Gastroesophageal sphincter (tissue), 4 donors: ENCODE measurements at regions not wholly inside any gene's neighbourhood (a gene's known extent, or its start where the extent isn't known, plus 50 kb on each side); places are given as distances from the start of the nearest gene placed in this dataset.

Experiments
- ATAC-seq: fragments of 150-250 bp; one replicate; pipeline ENCODE4 v1.9.1; 2016; ENCODE audit warnings: mild to moderate bottlenecking, moderate library complexity
- H3K27ac ChIP-seq, 4 donors: fragments of 200-600 bp; sonication (generic) in 3 of 4; 1 replicate in 3 of 4; 2 replicates in 1 of 4; pipeline ENCODE4 v1.5.1; 2016 to 2019
- H3K27me3 ChIP-seq: fragments of 200-600 bp; sonication (generic); one replicate; pipeline ENCODE4 v1.5.1; 2019
- H3K36me3 ChIP-seq, 2 donors: fragments of 200-600 bp; sonication (generic); one replicate each; pipeline ENCODE4 v1.5.1; 2019; ENCODE audit warnings: control low read depth in 1 of 2
- H3K4me1 ChIP-seq, 3 donors: fragments of 200-600 bp; sonication (generic); 1 replicate in 2 of 3; 2 replicates in 1 of 3; pipeline ENCODE4 v1.5.1; 2016 to 2019; ENCODE audit warnings: control low read depth in 2 of 3
- H3K4me3 ChIP-seq, 2 donors: fragments of 200-600 bp; sonication (generic); one replicate each; pipeline ENCODE4 v1.5.1; 2019; ENCODE audit warnings: mild to moderate bottlenecking in 1 of 2, moderate library complexity in 1 of 2
- H3K9me3 ChIP-seq, 3 donors: fragments of 200-600 bp; sonication (generic); one replicate each; pipeline ENCODE4 v1.5.1; 2017 to 2019; ENCODE audit warnings: control low read depth in 2 of 3
- CTCF ChIP-seq, 4 experiments: fragments of 200-600 bp in 2 of 4; fragments of 450-650 bp in 2 of 4; sonication (generic) in 1 of 4; IDR thresholded peaks; one replicate each; pipeline ENCODE4 v1.5.1; 2017 to 2019; ENCODE audit warnings: antibody characterized with exemption in 4 of 4, mild to moderate bottlenecking in 2 of 4, moderate library complexity in 2 of 4
- EP300 ChIP-seq: sonication (generic); formaldehyde crosslinking; IDR thresholded peaks from one replicate; pipeline ENCODE4 v1.6.1; 2017; ENCODE audit warnings: antibody characterized with exemption, mild to moderate bottlenecking
- POLR2A ChIP-seq, 2 donors: fragments of 450-650 bp; IDR thresholded peaks; one replicate each; pipeline ENCODE4 v1.6.1; 2017; ENCODE audit warnings: antibody characterized with exemption in 2 of 2, mild to moderate bottlenecking in 2 of 2, moderate library complexity in 1 of 2
- POLR2AphosphoS5 ChIP-seq: sonication (generic); formaldehyde crosslinking; IDR thresholded peaks from one replicate; pipeline ENCODE4 v1.6.1; 2017; ENCODE audit warnings: antibody characterized with exemption
- WGBS, 2 donors: methylation state at CpG; one replicate each; pipeline ENCODE4 v1.1.5; 2018; ENCODE audit warnings: low coverage in 1 of 2; 5-methylcytosine and 5-hydroxymethylcytosine counted together

DNA sequence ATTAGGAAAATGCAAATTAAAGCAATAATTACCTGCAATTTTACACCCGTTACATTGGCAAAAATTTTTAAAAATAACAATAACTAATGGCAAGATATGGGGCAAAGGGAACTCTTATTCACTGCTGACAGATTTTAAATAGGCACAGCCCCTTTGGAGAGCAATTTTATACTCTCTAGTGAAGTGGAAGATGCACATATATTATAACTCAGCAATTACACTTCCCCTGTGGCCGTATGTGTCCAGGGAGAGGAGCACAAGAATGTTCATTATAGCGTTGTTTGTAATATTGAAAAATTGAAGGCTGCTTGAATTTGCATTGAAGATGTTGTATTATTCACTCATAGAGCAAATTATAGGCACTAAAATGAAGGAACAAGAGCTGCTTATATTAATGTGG is 488.3 kb upstream of the ATXN7L3B start:
- Histone ChIP-seq H3K27me3 (no peaks in the 10 kb centered on the region), H3K4me1 (no peaks in the 10 kb centered on the region), H3K4me3 (no peak overlapping the region), H3K36me3 (no peaks in the 10 kb centered on the region), H3K9me3 (peaks cover 0 to 4% (median 0%) of the 10 kb centered on the region in 3 donors), H3K27ac (no peak overlapping the region)
- TF ChIP-seq POLR2A (IDR thresholded peaks at IDR 0.05) (no peak), EP300 (no peak), CTCF (IDR thresholded peaks at IDR 0.05) (no peak), POLR2AphosphoS5 (no peak)
- ATAC-seq = no peak
- 68 to 75% methylated on average over 3 of the region's 3 CpGs for WGBS, 2 donors

DNA sequence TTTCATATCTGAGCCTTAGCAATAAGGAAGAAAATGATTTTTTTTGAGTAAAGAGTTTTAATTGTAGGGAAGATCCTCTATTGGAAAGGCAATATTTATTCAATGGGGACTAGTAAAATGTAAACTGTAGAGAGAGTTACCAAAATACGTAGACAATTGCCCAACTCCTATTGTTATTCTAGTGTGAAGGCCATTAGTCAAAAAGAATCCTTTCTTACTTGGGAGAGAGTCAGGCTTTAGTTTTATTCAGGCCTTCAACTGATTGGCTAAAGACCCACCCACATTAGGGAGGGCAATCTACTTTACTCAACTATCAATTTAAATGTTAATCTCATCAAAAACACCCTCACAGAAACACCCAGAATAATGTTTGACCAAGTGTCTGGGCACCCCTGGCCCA is 485.8 kb upstream of the ATXN7L3B start:
- no peak for ATAC-seq
- 57 to 83% methylated on average over 1 of the region's 1 CpG for WGBS, 2 donors
- Histone ChIP-seq H3K27me3 (no peaks in the 10 kb centered on the region), H3K4me1 (no peaks in the 10 kb centered on the region), H3K27ac (no peak overlapping the region), H3K9me3 (peaks cover 0 to 4% (median 0%) of the 10 kb centered on the region in 3 donors), H3K4me3 (no peak overlapping the region), H3K36me3 (no peaks in the 10 kb centered on the region)
- TF ChIP-seq EP300 (no peak), CTCF (IDR thresholded peaks at IDR 0.05) (no peak), POLR2A (IDR thresholded peaks at IDR 0.05) (no peak), POLR2AphosphoS5 (no peak)

DNA sequence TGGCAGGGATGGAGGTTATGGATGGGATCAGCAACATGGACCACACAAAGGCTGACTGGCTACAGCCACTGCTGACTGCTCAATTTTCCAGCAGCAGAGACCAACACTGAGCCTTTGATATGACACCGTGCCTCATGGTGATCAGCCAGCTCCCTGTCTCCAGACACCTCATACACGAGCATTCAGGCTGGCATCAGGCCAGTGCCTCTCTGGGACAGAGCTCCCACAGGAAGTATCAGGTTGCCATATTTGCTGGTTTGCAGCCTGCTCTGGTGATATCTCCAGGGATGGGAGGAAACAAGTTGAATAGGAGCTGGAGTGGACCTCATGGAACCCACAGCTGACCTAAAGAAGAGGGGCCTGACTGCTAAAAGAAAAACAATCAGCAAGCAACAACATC is 471.2 kb upstream of the ATXN7L3B start:
- no peak overlapping the region for H3K4me3 ChIP-seq
- H3K36me3 ChIP-seq = no peaks in the 10 kb centered on the region
- no peak for ATAC-seq
- 100% methylated on average over 1 to 2 of the region's 2 CpGs for WGBS, 2 donors
- TF ChIP-seq POLR2A (IDR thresholded peaks at IDR 0.05) (no peak), CTCF (IDR thresholded peaks at IDR 0.05) (no peak), POLR2AphosphoS5 (no peak), EP300 (no peak)
- no peak overlapping the region for H3K27ac ChIP-seq
- peaks cover 0 to 32% (median 0%) of the 10 kb centered on the region in 3 donors for H3K9me3 ChIP-seq
- no peaks in the 10 kb centered on the region for H3K27me3 ChIP-seq
- no peaks in the 10 kb centered on the region for H3K4me1 ChIP-seq

DNA sequence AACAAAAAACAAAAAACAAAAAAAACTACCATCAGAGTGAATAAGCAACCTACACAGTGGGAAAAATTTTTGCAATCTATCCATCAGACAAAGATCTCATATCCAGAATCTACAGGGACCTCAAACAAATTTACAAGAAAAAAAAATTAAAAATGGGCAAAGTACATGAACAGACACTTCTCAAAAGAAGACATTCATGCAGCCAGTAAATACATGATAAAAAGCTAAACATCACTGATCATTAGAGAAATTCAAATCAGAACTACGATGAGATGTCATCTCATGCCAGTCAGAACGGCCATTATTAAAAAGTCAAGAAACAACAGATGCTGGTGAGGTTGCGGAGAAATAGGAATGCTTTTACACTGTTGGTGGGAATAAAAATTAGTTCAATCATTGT is 466.5 kb upstream of the ATXN7L3B start:
- peaks cover 0 to 35% (median 0%) of the 10 kb centered on the region in 3 donors for H3K9me3 ChIP-seq
- H3K4me3 ChIP-seq = no peak overlapping the region
- H3K36me3 ChIP-seq = no peaks in the 10 kb centered on the region
- H3K27me3 ChIP-seq = no peaks in the 10 kb centered on the region
- H3K27ac ChIP-seq = no peak overlapping the region
- H3K4me1 ChIP-seq = no peaks in the 10 kb centered on the region
- no peak for ATAC-seq
- TF ChIP-seq EP300 (no peak), POLR2AphosphoS5 (no peak), CTCF (IDR thresholded peaks at IDR 0.05) (no peak), POLR2A (IDR thresholded peaks at IDR 0.05) (no peak)
- WGBS, 2 donors = 83 to 86% methylated on average over 2 to 3 of the region's 3 CpGs

DNA sequence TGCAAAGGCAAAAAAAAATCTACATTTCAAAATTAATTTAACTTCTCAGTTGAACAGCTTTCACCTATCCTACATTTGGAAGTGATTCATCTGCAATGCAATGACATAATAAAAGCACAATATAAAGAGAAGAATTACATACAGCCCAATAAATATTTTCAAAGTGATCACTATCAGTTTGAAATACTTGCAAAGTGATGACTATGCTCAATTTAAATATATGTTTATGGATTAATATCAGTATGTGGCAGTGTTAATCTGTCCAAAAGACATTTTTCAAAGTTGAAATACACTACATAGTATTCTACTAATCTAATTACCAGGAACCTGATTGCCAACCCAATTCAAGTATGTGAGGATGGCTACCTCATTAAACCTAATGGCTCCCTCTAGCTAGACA is 460.7 kb upstream of the ATXN7L3B start:
- no peak overlapping the region for H3K4me3 ChIP-seq
- no peaks in the 10 kb centered on the region for H3K4me1 ChIP-seq
- H3K27me3 ChIP-seq = no peaks in the 10 kb centered on the region
- peaks cover 0 to 4% (median 0%) of the 10 kb centered on the region in 3 donors for H3K9me3 ChIP-seq
- H3K36me3 ChIP-seq = no peaks in the 10 kb centered on the region
- TF ChIP-seq POLR2AphosphoS5 = no peak
- TF ChIP-seq POLR2A (IDR thresholded peaks at IDR 0.05) = no peak
- no peak for TF ChIP-seq CTCF (IDR thresholded peaks at IDR 0.05)
- TF ChIP-seq EP300 = no peak
- no peak for ATAC-seq
- H3K27ac ChIP-seq = no peak overlapping the region
